Middle frontal gyrus (tissue), 1 donor: ENCODE measurements at regions not wholly inside any gene's neighbourhood (a gene's known extent, or its start where the extent isn't known, plus 50 kb on each side); places are given as distances from the start of the nearest gene placed in this dataset.
"Not testable (repeated sequence)": the region's sequence is repeated elsewhere in the genome, so short reads cannot be mapped to it uniquely, and the experiment has no call there.

Experiments
- DNase-seq: peaks from one replicate; pipeline ENCODE4 v3.0.0-alpha.2; 2015; ENCODE audit warnings: low spot score; ENCODE audit errors: extremely low spot score

GRCh38 chr12:124476011-124476400, 91.4 kb downstream of the NCOR2 start:
- DNase-seq: no peak

- DNase-seq: no peak
Observed at GRCh38 chr12:124475295-124476010, 92.0 kb downstream of the NCOR2 start.

- peak; percentile 64 for DNase-seq
Observed at GRCh38 chr12:124474709-124475108, 92.7 kb downstream of the NCOR2 start.

- no peak for DNase-seq
Observed at GRCh38 chr12:124472690-124473279, 94.6 kb downstream of the NCOR2 start.

- no peak for DNase-seq
Observed at GRCh38 chr12:124471828-124472227, 95.6 kb downstream of the NCOR2 start.

- no peak for DNase-seq
Observed at GRCh38 chr12:124470806-124471205, 96.6 kb downstream of the NCOR2 start.

- DNase-seq: no peak
Observed at GRCh38 chr12:124470139-124470538, 97.3 kb downstream of the NCOR2 start.

GRCh38 chr12:124469193-124469888, 98.1 kb downstream of the NCOR2 start:
- no peak for DNase-seq

GRCh38 chr12:124467549-124467948, 99.9 kb downstream of the NCOR2 start:
- DNase-seq: not testable (repeated sequence)

- DNase-seq: no peak
Observed at GRCh38 chr12:124466216-124467128, 100.9 kb downstream of the NCOR2 start.

- DNase-seq: no peak
Observed at GRCh38 chr12:124465473-124465872, 101.9 kb downstream of the NCOR2 start.

GRCh38 chr12:124464830-124465229, 102.6 kb downstream of the NCOR2 start:
- no peak for DNase-seq

GRCh38 chr12:124464062-124464461, 103.3 kb downstream of the NCOR2 start:
- no peak for DNase-seq

- DNase-seq: no peak
Observed at GRCh38 chr12:124463341-124463921, 104.0 kb downstream of the NCOR2 start.

GRCh38 chr12:124462750-124463149, 104.7 kb downstream of the NCOR2 start:
- DNase-seq: no peak

- DNase-seq: no peak
Observed at GRCh38 chr12:124461851-124462623, 105.4 kb downstream of the NCOR2 start.

- DNase-seq: no peak
Observed at GRCh38 chr12:124461241-124461673, 106.2 kb downstream of the NCOR2 start.

- no peak for DNase-seq
Observed at GRCh38 chr12:124460771-124461170, 106.6 kb downstream of the NCOR2 start.

- no peak for DNase-seq
Observed at GRCh38 chr12:124459852-124460645, 107.4 kb downstream of the NCOR2 start.
